SK-N-SH (cell line): ENCODE measurements at regions not wholly inside any gene's neighbourhood (a gene's known extent, or its start where the extent isn't known, plus 50 kb on each side); places are given as distances from the start of the nearest gene placed in this dataset.
A peak's percentile ranks its signal among the peaks of the same experiment; 100 is the strongest.

ENCODE experiments used
- CTCF ChIA-PET: fragments of 300-600, 350-600 bp; formaldehyde crosslinking; extraction: SDS; loops from one replicate; lab custom pipeline; 2021; lab: Yijun Ruan, JAX
- POLR2A ChIA-PET: fragments of 350-600 bp; sonication (Branson Sonifier 250); formaldehyde crosslinking; extraction: SDS; loops from one replicate; lab custom pipeline; 2020; ENCODE audit warnings: antibody characterized with exemption, inconsistent platforms; lab: Yijun Ruan, JAX
- DNase-seq: peaks from one replicate; pipeline ENCODE4 v3.0.0; 2012
- H2AFZ ChIP-seq: fragments of 200-600 bp; sonication (generic); 2 replicates; pipeline ENCODE4 v1.8.1; 2016; ENCODE audit warnings: antibody characterized with exemption, mild to moderate bottlenecking, low read depth
- H3F3A ChIP-seq: fragments of 200-600 bp; sonication (generic); replicated peaks from 2 replicates; pipeline ENCODE3; 2016; ENCODE audit warnings: antibody characterized with exemption, mild to moderate bottlenecking; ENCODE audit not compliant: insufficient read depth
- H3K27ac ChIP-seq, 2 experiments: fragments of 200-500 bp in 1 of 2; fragments of 200-600 bp in 1 of 2; sonication (Bioruptor generic) in 1 of 2; sonication (generic), shearing (Covaris generic) in 1 of 2; 2 replicates each; pipeline versions ENCODE4 v1.5.1 to v1.6.1; 2014 to 2016; ENCODE audit warnings: low read depth in 2 of 2, inconsistent platforms in 1 of 2, low read length in 1 of 2, mild to moderate bottlenecking in 1 of 2, mixed read lengths in 1 of 2
- H3K27me3 ChIP-seq: fragments of 200-600 bp; sonication (generic), shearing (Covaris generic); 2 replicates; pipeline ENCODE4 v1.6.1; 2016; ENCODE audit warnings: mixed run types; ENCODE audit not compliant: insufficient read depth
- H3K36me3 ChIP-seq, 2 experiments: fragments of 200-500 bp in 1 of 2; fragments of 200-600 bp in 1 of 2; sonication (Bioruptor generic) in 1 of 2; sonication (generic) in 1 of 2; replicated peaks in 1 of 2; 2 replicates each; pipeline versions ENCODE3 to v1.5.1; 2014 to 2016; ENCODE audit warnings: low read length in 1 of 2, mild to moderate bottlenecking in 1 of 2; ENCODE audit not compliant: insufficient read depth in 2 of 2, control insufficient read depth in 1 of 2
- H3K4me1 ChIP-seq, 2 experiments: fragments of 200-500 bp in 1 of 2; fragments of 200-600 bp in 1 of 2; sonication (Bioruptor generic) in 1 of 2; sonication (generic), shearing (Covaris generic) in 1 of 2; 2 replicates each; pipeline versions ENCODE4 v1.5.1 to v1.6.1; 2014 to 2016; ENCODE audit warnings: low read depth in 1 of 2, low read length in 1 of 2, mixed run types in 1 of 2; ENCODE audit not compliant: insufficient read depth in 2 of 2, control insufficient read depth in 1 of 2
- H3K4me2 ChIP-seq: fragments of 200-600 bp; sonication (generic), shearing (Covaris generic); 2 replicates; pipeline ENCODE4 v1.6.1; 2017; ENCODE audit warnings: mixed run types
- H3K4me3 ChIP-seq, 2 experiments: fragments of 200-500 bp in 1 of 2; fragments of 200-600 bp in 1 of 2; sonication (Bioruptor generic) in 1 of 2; sonication (generic), shearing (Covaris generic) in 1 of 2; 2 replicates each; pipeline versions ENCODE4 v1.5.1 to v1.8.1; 2014 to 2016; ENCODE audit warnings: low read depth in 2 of 2, inconsistent platforms in 1 of 2, low read length in 1 of 2, mild to moderate bottlenecking in 1 of 2, mixed read lengths in 1 of 2, moderate library complexity in 1 of 2
- H3K79me2 ChIP-seq: fragments of 200-600 bp; sonication (generic); 2 replicates; pipeline ENCODE4 v1.8.1; 2017; ENCODE audit warnings: mild to moderate bottlenecking; ENCODE audit not compliant: insufficient read depth
- H3K9ac ChIP-seq: fragments of 200-600 bp; sonication (generic); 2 replicates; pipeline ENCODE4 v1.6.1; 2017; ENCODE audit warnings: mixed run types
- H3K9me2 ChIP-seq: fragments of 200-600 bp; sonication (generic); 2 replicates; pipeline ENCODE4 v1.6.1; 2017; ENCODE audit warnings: mixed run types
- H3K9me3 ChIP-seq: fragments of 200-600 bp; sonication (generic); 2 replicates; pipeline ENCODE4 v1.6.1; 2017; ENCODE audit warnings: mixed run types, mild to moderate bottlenecking, moderate library complexity
- H4K20me1 ChIP-seq: fragments of 200-600 bp; sonication (generic); 2 replicates; pipeline ENCODE4 v1.6.1; 2017; ENCODE audit warnings: mild to moderate bottlenecking, mixed run types; ENCODE audit not compliant: insufficient read depth
- GABPA ChIP-seq: IDR thresholded peaks from 2 replicates; pipeline ENCODE4 v1.4.0; 2012; ENCODE audit warnings: low read depth, mild to moderate bottlenecking
- JUND ChIP-seq: IDR thresholded peaks from 2 replicates; pipeline ENCODE4 v1.4.0; 2012
- MEF2A ChIP-seq: IDR thresholded peaks from 2 replicates; pipeline ENCODE4 v1.4.0; 2012; ENCODE audit warnings: low read depth, borderline replicate concordance
- NFIC ChIP-seq: IDR thresholded peaks from 2 replicates; pipeline ENCODE4 v1.4.0; 2012; ENCODE audit warnings: borderline replicate concordance
- RAD21 ChIP-seq: IDR thresholded peaks from 2 replicates; pipeline ENCODE4 v1.6.1; 2012; ENCODE audit warnings: mild to moderate bottlenecking, low read length
- TAF1 ChIP-seq: IDR thresholded peaks from 2 replicates; pipeline ENCODE4 v1.6.1; 2012; ENCODE audit warnings: low read depth, mild to moderate bottlenecking, low read length, moderate library complexity, borderline replicate concordance
- WGBS: methylation state at CpG from one replicate; pipeline ENCODE4 v1.1.6; 2017; ENCODE audit warnings: low lambda C conversion rate; 5-methylcytosine and 5-hydroxymethylcytosine counted together
- TF ChIP-seq, protein P1 (sequence below): fragments of 150-350 bp; IDR thresholded peaks from 2 replicates; pipeline ENCODE4 v1.6.1; 2016; ENCODE audit warnings: mild to moderate bottlenecking, low read depth, low read length
- TF ChIP-seq, protein P2 (sequence below): IDR thresholded peaks from 2 replicates; pipeline ENCODE4 v1.4.0; 2012; ENCODE audit warnings: low read depth, borderline replicate concordance
- TF ChIP-seq, protein P3 (sequence below): fragments of 150-350 bp; IDR thresholded peaks from 2 replicates; pipeline ENCODE4 v1.6.1; 2017; ENCODE audit warnings: antibody characterized with exemption, low read length, low read depth, borderline replicate concordance
- TF ChIP-seq, protein P4 (sequence below): fragments of 200-600 bp; sonication (generic); IDR thresholded peaks from 2 replicates; pipeline ENCODE4 v1.6.1; 2017; ENCODE audit warnings: antibody characterized with exemption, mild to moderate bottlenecking, moderate library complexity

DNA sequence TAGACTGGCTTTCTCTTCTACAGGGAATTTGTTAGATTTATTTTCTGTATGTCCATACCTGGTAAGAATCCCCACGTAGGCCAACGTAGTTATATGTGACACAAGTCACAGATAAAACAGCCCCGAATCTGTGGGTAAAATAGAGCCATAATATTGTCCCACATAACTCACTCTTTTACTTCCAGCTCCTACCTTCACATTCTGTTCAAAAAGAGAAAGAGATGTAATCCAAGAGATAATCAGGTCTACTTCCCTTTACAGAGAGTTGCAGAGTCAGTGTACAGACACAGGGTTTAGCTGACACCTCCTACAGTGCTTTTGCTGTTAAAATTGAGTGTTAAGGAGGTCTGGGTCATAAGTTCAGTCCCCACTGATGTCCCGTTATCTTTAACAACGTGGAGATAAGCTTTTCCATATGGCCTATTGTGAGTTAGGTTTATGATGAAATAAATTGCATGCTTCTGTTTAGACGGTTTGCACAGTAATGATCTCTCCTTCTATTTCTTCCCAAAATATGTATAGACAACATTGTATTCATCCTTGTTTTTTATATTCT, 446.5 kb downstream of the ADAMTS20 start (continued):
- TF ChIP-seq, protein P1, sequence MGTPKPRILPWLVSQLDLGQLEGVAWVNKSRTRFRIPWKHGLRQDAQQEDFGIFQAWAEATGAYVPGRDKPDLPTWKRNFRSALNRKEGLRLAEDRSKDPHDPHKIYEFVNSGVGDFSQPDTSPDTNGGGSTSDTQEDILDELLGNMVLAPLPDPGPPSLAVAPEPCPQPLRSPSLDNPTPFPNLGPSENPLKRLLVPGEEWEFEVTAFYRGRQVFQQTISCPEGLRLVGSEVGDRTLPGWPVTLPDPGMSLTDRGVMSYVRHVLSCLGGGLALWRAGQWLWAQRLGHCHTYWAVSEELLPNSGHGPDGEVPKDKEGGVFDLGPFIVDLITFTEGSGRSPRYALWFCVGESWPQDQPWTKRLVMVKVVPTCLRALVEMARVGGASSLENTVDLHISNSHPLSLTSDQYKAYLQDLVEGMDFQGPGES: no peak
- TF ChIP-seq JUND: no peak
- no peak for TF ChIP-seq GABPA
- TF ChIP-seq NFIC: no peak
- no peak for TF ChIP-seq TAF1
- TF ChIP-seq, protein P2, sequence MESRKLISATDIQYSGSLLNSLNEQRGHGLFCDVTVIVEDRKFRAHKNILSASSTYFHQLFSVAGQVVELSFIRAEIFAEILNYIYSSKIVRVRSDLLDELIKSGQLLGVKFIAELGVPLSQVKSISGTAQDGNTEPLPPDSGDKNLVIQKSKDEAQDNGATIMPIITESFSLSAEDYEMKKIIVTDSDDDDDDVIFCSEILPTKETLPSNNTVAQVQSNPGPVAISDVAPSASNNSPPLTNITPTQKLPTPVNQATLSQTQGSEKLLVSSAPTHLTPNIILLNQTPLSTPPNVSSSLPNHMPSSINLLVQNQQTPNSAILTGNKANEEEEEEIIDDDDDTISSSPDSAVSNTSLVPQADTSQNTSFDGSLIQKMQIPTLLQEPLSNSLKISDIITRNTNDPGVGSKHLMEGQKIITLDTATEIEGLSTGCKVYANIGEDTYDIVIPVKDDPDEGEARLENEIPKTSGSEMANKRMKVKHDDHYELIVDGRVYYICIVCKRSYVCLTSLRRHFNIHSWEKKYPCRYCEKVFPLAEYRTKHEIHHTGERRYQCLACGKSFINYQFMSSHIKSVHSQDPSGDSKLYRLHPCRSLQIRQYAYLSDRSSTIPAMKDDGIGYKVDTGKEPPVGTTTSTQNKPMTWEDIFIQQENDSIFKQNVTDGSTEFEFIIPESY: no peak
- TF ChIP-seq RAD21: peak; percentile 45; the same call in 1 of the 2 replicates

DNA sequence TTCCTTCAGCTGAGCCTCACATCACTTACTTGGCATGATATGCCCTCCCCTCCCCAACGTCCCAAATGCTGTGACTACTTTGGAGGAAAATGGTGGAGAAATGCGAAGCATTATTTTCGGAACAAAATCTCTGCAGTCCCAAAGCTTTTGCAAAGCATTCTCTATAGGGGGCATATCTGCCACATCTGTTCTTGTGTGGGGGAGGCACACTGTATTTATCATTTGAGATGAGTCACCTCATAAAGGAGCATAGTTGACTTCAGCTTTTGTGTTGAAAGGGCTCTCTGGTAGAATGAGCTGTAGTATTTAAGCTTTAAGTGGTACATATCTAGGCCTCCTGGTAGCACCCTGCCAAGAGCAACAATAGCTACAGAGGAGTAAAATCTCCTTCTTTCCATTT, 447.5 kb downstream of the ADAMTS20 start:
- Histone ChIP-seq H4K20me1 (no peaks in the 10 kb centered on the region), H2AFZ (no peak overlapping the region), H3K9me3 (no peaks in the 10 kb centered on the region), H3K9me2 (no peaks in the 10 kb centered on the region), H3K9ac (no peak overlapping the region), H3K4me1 (peaks cover 0 to 8% of the 10 kb centered on the region in 2 experiments; a peak in 2 of 4 replicates), H3K4me3 (no peak overlapping the region), H3K36me3 (no peaks in the 10 kb centered on the region), H3K27me3 (no peaks in the 10 kb centered on the region), H3F3A (no peaks in the 10 kb centered on the region), H3K4me2 (no peak overlapping the region), H3K27ac (peak overlapping the region in 1 of 2 experiments; percentile 86; a peak in 2 of 4 replicates), H3K79me2 (no peaks in the 10 kb centered on the region)
- CTCF ChIA-PET: interaction anchor here (1.0 to 1.2 kb wide), 2 partner anchors 10 to 621 kb away, joined by 3 read pairs; no protein-coding TSS in a partner anchor
- POLR2A ChIA-PET: no interaction called here
- WGBS: 63% methylated on average over 3 of the region's 3 CpGs
- TF ChIP-seq, protein P3, sequence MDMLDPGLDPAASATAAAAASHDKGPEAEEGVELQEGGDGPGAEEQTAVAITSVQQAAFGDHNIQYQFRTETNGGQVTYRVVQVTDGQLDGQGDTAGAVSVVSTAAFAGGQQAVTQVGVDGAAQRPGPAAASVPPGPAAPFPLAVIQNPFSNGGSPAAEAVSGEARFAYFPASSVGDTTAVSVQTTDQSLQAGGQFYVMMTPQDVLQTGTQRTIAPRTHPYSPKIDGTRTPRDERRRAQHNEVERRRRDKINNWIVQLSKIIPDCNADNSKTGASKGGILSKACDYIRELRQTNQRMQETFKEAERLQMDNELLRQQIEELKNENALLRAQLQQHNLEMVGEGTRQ: no peak
- no peak for TF ChIP-seq MEF2A
- TF ChIP-seq, protein P4, sequence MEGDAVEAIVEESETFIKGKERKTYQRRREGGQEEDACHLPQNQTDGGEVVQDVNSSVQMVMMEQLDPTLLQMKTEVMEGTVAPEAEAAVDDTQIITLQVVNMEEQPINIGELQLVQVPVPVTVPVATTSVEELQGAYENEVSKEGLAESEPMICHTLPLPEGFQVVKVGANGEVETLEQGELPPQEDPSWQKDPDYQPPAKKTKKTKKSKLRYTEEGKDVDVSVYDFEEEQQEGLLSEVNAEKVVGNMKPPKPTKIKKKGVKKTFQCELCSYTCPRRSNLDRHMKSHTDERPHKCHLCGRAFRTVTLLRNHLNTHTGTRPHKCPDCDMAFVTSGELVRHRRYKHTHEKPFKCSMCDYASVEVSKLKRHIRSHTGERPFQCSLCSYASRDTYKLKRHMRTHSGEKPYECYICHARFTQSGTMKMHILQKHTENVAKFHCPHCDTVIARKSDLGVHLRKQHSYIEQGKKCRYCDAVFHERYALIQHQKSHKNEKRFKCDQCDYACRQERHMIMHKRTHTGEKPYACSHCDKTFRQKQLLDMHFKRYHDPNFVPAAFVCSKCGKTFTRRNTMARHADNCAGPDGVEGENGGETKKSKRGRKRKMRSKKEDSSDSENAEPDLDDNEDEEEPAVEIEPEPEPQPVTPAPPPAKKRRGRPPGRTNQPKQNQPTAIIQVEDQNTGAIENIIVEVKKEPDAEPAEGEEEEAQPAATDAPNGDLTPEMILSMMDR: no peak
- no peak for TF ChIP-seq RAD21
- DNase-seq: no peak
